ENCODE measurements at regions not wholly inside any gene's neighbourhood (a gene's known extent, or its start where the extent isn't known, plus 50 kb on each side); places are given as distances from the start of the nearest gene placed in this dataset.
"Not testable (repeated sequence)": the region's sequence is repeated elsewhere in the genome, so short reads cannot be mapped to it uniquely, and the experiment has no call there.

- no peak for DNase-seq
Observed at GRCh38 chr10:130924138-130924819, 387.2 kb downstream of the TCERG1L start.

DNA sequence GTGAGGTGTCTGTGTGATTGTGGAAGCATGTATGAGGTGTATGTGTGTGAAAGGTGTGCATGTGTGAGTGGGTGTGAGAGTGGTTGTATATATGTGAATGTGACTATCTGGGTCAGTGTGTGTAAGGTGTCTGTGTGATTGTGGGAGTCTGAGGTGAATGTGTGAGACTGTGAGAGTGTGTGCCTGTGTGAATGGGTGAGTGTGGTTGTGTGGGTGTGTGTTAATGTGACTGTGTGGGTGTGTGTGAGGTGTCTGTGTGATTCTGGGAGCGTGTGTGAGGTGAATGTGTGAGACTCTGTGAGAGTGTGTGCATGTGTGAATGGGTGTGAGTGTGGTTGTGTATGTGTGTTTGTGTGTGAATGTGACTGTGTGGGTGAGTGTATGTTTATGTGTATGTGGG is 385.1 kb downstream of the TCERG1L start:
- DNase-seq: no peak

- no peak for DNase-seq
Observed at GRCh38 chr10:130927157-130927556, 384.4 kb downstream of the TCERG1L start.

GRCh38 chr10:130928306-130928705 is 383.2 kb downstream of the TCERG1L start:
- DNase-seq: no peak

DNA sequence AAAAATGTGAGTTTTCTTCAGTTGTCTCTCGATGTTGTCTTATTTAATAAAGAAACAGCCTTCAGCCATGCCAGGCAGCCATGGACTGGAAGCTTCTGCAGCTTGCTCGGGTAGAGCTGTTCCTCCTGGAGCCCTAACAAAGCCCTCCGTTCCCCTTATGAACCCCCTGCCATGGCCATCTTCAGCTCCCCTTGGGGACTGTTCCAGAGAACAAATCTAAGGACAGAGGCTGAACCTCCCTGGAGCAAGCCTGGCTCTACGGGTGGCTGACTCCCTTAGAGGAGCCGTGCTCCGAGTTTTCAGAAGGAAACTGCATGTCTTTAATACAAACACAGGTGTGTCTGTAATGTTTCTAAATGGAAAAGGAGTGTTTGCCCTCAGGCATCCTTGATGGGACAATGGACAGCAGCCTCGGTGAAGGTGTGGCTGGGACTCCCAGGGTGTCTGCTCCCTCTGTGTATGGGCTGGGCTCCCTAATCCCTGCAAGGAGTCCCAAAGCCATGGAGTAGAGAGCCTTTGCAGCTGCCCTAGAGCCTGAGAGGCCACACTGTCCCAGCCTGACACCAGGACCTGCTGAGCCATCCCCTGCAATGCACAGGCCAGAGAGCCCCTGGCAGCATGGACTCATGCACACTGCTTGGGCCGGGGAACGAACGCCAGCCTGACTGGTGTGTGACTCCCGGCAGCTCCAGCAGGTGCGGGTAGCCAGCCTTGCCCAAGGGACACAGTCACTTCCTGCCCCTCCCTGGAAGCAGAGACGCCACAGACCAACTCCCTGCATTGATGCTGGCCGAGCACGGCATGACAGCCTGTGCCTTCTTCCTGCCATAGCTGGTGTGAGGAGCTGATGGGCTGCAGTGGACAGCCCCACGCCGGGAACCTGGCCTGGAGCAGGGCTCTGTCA is 381.8 kb downstream of the TCERG1L start:
- no peak for DNase-seq

- DNase-seq: no peak
Observed at GRCh38 chr10:130930821-130931220, 380.7 kb downstream of the TCERG1L start.

- DNase-seq: no peak
Observed at GRCh38 chr10:130931256-130931655, 380.3 kb downstream of the TCERG1L start.

GRCh38 chr10:130932326-130933007 is 379.1 kb downstream of the TCERG1L start:
- no peak for DNase-seq

DNA sequence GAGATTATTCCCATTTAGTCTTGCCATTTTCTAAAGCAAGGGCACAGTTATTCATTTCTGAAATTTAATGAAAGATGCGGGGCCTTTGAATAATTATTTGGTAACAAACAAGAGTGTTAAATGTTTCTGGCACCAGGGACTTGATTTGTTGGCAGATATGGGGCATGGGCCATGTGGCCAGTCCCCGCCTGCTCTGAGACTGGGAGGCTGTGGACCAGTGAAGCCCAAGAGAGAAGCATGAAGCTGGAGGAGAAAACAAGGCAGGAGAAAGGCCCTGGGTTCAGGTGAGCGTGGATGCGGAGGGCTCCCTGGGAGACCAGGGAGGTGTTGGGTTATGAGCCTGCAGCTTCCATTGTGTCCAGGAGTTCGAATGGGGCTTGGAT is 378.5 kb downstream of the TCERG1L start:
- no peak for DNase-seq

- no peak for DNase-seq
Observed at GRCh38 chr10:130934293-130935127, 377.0 kb downstream of the TCERG1L start.

GRCh38 chr10:130935128-130935439 is 376.4 kb downstream of the TCERG1L start:
- DNase-seq: no peak

- no peak for DNase-seq
Observed at GRCh38 chr10:130935897-130936550, 375.5 kb downstream of the TCERG1L start.

DNA sequence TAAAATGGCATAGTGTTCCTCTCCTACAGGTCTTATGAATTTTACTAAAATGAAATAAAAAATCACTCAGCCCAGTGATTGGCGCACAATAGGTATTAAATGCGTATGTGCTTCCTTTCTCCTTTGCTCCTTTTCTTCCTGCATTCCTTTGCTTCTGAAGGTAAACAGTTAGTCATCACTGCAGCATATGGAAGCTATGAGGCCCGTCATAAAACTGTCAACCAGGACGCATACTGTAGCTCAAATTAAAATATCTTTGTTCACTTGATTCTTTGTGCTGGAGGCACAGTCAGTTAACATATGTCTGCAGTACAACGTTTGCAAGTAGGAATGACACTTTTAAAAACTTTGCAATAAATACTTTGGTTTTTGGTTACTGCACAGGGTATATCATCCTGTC is 374.7 kb downstream of the TCERG1L start:
- DNase-seq: no peak

DNA sequence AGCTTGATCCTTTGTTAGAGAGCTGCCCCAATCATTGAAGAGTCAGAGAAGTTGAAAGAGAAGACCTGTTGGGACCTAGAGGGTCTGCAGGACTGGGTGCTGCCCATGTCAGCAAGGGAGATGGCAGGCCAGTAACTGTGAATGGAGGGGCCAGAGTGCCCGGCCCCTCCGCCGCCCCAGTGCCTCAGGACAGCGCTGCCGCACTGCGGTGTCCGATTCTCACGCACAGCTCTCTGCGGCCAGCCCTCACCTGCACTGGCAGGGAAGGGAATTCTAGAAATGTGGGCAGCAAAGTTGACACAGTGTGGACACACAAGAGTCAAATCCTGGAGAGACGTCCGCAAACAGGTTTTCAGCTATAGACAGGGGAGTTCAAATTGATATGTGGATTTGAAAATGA is 373.5 kb downstream of the TCERG1L start:
- DNase-seq: no peak

GRCh38 chr10:130938891-130939290 is 372.6 kb downstream of the TCERG1L start:
- DNase-seq: not testable (repeated sequence)

- no peak for DNase-seq
Observed at GRCh38 chr10:130941886-130942285, 369.6 kb downstream of the TCERG1L start.

DNA sequence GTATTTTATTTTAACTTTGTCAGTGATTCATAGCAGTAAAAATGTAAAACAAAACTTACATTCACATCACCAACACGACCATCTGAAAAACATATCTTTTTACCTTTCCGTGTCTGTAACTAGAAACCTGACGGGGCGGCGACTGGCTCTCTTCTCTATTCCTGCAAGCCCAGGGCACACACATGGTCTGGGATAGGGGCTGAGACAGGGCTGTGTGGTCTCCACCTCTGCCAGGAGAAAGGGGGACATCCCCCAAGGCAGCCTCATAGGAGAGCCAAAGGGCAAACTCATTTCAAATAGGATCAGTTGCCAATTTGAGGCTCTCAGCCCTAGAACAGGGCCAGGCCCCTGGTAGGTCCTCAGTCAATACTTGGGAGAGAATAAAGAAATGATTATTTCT is 359.4 kb downstream of the TCERG1L start:
- no peak for DNase-seq

GRCh38 chr10:130954326-130954905 is 357.1 kb downstream of the TCERG1L start:
- no peak for DNase-seq

GRCh38 chr10:130956251-130956650 is 355.3 kb downstream of the TCERG1L start:
- no peak for DNase-seq

GRCh38 chr10:130957423-130957822 is 354.1 kb downstream of the TCERG1L start:
- DNase-seq: no peak

DNA sequence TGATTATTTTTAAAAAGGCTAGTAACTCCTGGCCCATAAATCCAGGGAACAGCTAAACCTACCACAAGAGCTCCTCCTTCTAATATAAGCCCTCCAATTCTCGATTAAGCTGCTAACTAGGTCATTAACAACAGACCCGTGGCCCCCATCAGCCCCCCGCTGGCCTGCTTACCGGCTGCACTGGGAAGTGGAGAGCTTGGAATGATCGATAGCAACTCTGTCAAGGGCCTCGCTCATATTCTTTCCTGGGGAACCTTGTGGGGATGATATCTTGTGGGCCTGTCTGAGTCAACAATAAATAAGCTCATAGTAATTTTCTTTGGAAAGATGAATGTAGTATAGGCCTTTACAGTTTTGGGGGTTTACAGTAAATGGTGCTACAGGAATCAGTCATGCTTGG is 353.5 kb downstream of the TCERG1L start:
- DNase-seq: no peak
